ENCODE measurements at regions not wholly inside any gene's neighbourhood (a gene's known extent, or its start where the extent isn't known, plus 50 kb on each side); places are given as distances from the start of the nearest gene placed in this dataset.
"Not testable (repeated sequence)": the region's sequence is repeated elsewhere in the genome, so short reads cannot be mapped to it uniquely, and the experiment has no call there.

DNA sequence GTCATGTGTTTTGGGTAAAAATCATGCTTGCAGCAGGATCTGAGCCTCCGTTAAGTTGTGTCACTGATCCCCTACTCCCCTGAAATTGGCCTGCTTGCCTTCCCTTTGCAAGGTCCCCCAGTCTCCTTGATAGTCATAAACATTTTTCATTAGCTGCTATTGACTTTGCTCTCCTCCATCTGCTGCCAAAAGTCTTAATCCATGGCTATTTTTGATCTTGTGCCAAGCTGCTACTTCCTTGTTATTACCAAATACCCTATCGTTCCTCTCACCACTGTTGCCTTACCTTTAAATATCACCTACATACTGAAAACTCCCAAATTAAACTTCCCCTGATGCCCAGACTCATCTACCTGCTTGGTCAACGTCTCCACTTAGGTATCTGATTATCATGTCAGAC, 148.3 kb downstream of the PHLDA1 start:
- WGBS, 3 donors = 49 to 63% (median 55%) methylated on average over 3 of the region's 3 CpGs
- no peak overlapping the region for H3K27ac ChIP-seq (ENCODE audit: low read depth, low read length)

DNA sequence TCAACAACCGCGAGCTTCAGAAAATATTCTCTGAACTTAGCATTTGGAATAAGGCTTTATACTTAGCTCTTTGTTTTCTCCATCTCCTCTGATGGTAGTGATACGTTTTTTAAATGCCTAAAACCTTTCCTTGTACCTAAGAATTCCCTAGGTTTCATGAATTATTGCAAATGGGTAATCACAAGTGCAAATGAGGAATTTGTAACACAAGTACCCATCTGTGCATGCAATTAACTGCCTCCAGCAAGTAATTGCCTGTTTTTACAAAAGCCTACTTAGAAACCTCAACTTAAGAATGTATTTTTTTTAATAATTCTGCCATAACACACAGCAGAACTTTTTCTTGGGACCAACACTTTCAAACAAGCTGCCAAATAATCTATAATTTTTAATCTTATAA, 149.2 kb downstream of the PHLDA1 start:
- WGBS, 3 donors = 71 to 91% (median 74%) methylated on average over 3 of the region's 3 CpGs
- H3K27ac ChIP-seq (ENCODE audit: low read depth, low read length) = no peak overlapping the region

DNA sequence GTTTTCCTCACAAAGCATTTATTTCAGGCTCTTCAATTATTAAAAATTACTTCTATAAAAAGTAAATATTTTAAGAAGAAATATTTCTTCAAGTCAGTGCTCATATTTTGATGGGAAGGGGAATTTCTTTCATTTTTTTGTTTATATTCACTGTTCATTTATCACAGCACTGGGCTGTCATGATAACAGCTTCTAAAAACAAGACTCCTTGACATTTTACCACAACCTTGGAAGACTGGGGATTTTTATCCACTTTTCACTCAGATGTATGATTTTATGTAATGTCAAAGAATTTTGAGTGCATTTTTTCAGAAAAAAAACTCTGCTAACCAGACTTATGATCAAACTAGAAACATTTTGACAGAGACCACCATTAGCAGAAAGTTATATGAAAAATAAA, 149.7 kb downstream of the PHLDA1 start:
- no peak overlapping the region for H3K27ac ChIP-seq (ENCODE audit: low read depth, low read length)

DNA sequence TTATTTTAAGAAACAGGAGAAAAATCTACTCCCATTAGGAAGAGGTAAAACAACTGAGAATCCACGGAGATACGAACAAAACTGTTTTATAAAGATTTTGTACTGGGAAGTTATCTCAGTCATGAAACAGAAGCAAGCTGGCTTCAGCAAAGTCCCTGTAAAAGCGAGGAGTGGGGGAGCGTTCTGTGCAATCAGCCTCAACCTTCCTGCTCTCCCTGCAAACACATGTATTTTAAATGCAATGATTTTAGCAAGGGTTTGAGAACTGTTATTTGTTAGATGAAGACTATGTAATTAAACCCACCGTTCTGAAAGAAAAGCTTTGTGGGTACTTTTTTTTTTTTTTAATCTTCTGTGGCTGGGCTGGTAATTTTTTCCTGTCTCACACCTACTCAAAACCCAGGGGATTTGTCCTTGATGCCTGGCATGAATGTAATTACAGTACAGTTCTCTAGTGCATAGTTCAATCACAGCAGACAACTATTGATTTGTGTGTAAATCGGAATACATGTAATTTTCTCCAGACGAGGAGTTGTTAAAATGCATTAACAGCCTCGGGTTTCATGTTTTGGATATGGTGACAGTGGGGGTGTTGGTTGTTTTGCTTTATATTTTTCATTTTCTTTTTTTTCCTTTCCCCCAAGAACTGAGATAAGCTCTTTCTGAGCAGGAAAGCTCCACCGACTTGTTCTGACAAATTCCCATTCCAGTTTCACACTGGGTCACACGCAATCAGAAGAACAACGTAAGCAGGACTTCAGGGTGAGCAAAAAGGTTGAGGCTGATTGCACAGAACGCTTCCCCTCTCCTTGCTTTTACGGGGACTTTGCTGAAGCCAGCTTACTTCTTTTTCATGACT, 153.6 kb downstream of the PHLDA1 start:
- WGBS, 3 donors = 18 to 56% (median 50%) methylated on average over 13 of the region's 13 CpGs
- no peak overlapping the region for H3K27ac ChIP-seq (ENCODE audit: low read depth, low read length)

DNA sequence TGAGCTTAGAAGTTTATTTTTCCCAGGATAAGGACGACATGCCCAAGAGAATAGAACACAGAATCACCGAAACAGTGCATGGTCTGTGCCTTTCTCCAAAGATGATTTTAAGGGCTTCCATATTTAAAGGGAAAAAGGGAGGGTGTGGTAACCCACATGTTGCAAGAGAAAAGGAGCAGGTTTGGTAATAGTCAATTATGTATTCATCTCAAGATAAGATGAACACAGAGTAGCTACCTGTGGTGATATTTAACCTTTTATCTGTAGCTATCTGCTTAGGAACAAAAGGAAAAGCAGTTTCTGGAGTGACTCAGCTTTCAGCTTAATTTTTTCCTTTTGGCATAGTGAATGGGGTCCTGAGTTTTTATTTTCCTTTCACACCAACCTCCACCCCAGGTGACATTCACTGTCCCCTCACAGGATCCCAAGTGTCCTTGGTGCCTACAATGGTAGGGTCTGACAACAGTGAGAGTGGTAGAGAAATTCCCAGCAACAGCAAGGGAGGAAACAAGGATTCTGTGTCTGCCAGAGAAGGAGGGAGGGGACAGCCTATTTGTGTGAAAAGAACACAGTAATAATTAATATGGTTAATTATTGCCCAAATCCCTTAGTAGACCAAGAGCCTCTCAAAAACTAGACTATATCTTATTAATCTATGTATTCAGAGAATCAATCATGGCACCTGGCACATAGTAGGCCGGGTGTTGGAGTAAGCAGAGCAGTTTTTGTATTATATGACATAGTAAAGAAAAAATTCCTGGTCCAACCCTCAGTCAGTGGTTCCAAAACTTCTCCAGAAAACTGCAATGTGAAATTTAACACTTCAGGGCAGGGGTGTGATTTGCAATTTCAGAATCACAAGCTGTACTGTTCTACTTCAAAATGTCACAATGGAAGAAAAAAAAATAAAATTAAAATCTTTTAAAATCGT, 154.5 kb downstream of the PHLDA1 start:
- no peak overlapping the region for H3K27ac ChIP-seq (ENCODE audit: low read depth, low read length)
- 37 to 56% (median 55%) methylated on average over 4 of the region's 4 CpGs for WGBS, 3 donors

DNA sequence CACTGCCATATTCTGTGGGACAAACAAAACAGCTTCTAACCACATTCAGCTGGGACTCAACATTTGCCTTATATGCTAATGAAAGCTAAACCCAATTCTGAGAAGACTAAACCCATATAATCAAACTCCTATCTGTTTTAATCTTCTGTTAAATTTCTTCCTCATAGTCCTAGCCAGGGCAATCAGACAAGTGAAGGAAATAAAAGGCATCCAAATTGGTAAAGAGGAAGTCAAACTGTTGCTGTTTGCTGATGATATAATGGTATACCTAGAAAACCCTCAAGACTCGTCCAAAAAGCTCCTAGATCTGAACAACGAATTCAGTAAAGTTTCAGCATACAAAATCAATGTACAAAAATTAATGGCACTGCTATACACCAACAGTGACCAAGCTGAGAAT, 157.1 kb downstream of the PHLDA1 start:
- 56 to 87% (median 72%) methylated on average over 2 of the region's 2 CpGs for WGBS, 3 donors
- no peak overlapping the region for H3K27ac ChIP-seq (ENCODE audit: low read depth, low read length)

DNA sequence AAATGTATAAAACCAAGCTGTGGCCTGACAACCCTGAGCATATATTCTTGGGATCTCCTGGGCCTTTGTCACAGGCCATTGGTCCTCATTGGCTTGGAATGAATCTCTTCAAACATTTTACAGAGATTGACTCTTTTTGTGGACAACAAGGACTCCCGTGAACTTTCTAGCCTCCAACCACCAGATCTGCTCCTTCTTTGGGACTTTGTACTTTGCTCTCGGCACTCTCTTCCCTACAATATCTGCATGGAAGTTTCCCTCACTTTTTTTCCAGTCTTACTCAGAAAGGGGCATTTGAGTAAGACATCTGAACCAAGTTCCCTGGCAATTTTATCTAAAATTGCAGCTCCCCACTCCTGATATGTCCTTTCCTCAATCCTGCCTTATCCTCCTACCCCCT, 158.8 kb downstream of the PHLDA1 start:
- no peak overlapping the region for H3K27ac ChIP-seq (ENCODE audit: low read depth, low read length)
- 63 to 94% (median 93%) methylated on average over 2 of the region's 2 CpGs for WGBS, 3 donors

DNA sequence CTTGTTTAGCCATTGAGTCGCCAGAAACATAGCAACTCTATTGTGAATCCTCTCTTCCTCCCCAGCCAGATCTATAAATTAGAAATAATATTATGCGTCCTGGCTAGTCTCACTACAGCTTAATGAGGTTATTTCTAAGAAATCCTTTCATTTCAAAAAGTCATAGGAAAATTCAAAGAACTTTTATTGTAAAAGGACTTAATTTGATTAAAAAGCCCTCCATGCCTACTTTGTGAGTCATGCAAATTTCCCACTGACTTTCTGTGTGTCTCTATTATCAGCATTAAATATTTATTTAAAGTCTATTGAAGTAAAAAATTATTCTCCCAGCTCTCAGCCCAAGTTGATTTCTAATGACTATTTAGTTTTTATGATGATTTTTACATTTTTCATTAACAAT, 160.7 kb downstream of the PHLDA1 start:
- no peak overlapping the region for H3K27ac ChIP-seq (ENCODE audit: low read depth, low read length)
- 83 to 89% (median 88%) methylated on average over 2 of the region's 2 CpGs for WGBS, 3 donors

DNA sequence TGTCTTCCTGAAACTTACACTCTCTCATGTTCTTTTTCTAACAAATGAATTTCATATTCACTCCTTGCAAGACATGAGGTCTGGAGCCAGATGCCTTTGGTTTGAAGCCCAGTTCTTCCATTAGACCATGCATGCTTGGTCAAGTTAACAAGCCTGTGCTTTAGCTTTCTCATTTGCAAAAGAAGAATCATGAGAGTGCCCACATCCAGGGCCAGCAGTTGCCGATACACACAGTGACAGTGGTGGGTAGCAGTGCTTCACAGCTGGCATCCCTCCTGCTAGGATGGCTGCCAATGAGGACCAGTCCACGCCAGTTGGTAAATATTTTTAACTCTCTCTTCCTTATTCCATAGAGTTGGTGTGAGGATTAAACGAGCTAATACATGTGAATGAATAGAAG, 163.1 kb downstream of the PHLDA1 start:
- WGBS, 3 donors = 41 to 90% (median 76%) methylated on average over 3 of the region's 3 CpGs
- no peak overlapping the region for H3K27ac ChIP-seq (ENCODE audit: low read depth, low read length)

DNA sequence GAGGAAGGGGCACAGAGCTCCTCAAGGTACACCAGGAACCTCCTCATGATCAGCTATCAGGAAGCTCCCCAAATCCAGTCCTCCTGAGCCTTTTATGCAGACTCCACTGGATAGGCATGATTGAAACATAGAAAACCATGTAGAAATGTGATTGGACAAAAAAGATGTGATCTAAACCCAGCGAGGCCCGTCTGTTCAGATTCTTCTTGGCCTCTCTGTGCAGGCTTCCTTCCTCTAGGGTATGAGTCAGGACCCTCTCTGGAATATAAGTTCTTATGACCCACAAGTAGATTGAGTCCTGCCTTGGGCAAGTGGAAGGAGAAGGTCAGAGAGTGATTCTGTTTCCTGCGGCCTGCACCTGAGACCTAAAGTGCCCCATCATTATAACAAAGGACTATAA, 166.3 kb downstream of the PHLDA1 start:
- 86 to 97% (median 87%) methylated on average over 3 of the region's 3 CpGs for WGBS, 3 donors

DNA sequence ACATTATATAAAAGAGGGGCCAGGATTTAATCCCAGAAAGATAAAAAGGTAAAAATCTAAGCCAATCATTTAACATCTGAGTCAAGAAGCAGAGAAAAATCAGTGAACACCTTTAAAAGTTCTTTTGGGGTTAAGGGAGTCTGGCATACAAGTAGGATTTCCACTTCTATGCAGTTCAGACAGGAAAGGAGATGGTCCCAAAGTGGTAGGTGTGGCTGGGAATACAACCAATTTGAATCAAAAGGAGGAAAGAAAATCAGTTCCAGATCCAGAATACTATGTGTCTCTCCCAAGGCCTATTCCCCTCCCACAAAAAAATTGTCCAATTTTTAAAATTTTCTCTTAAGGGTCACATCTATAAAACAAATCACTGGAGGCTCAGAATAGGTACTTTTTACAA, 167.4 kb downstream of the PHLDA1 start:
- H3K27ac ChIP-seq (ENCODE audit: low read depth, low read length) = no peak overlapping the region

More for the DNA sequence above, 166.3 kb downstream of the PHLDA1 start:
- H3K27ac ChIP-seq (ENCODE audit: low read depth, low read length) = no peak overlapping the region

DNA sequence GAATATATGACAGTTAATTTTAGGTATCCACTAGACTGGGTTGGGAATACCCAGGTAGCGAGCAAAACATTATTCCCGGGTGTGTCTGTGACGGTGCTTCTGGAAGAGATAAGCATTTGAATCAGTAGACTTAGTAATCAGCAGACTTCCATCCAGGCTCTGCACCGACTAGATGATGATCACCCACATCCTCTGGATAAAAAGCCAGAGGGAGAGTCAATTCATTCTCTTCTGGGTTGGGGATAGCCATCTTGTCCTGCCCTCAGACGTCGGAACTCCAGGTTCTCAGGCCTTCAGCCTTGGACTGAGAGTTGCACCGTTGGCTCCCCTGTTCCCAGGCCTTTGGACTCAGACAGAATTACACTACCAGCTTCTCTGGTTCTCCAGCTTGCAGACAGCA, 168.0 kb downstream of the PHLDA1 start:
- H3K27ac ChIP-seq (ENCODE audit: low read depth, low read length) = no peak overlapping the region
- WGBS, 3 donors = 83 to 88% (median 87%) methylated on average over 7 of the region's 7 CpGs

DNA sequence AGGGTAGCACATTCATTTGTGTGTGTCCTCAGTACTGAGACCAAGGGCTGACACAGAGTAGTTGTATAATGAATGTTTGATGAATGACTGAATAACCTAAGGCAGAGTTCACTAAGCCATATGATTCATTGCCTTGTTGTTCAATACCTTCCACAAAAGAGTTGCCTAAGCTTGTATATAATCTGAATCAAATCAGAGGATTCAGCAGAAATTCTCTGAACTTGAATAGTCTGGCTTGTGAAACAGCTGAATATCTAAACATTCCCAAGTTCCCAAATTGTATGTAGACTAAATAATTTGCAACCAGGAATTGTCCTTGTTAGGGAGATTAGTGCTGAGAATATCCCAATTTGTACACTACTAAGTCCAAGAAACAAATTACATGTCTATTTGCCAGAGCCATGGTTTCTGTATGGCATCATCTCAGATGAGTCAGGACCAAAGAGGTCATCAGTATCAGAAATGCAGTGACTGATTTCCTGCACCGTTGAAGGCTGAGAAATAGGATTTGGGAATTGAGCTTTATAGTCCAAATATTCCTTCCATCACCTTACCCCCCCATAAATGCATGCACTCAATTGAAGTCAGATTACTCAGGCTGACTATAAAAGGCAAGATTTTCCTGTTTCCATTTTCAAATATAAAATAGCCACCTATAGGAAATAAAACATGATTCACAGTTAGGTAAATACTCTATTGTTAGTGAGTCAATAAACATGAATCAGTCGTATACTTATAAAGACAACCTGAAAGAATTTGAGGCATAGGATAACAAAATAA, 168.7 kb downstream of the PHLDA1 start:
- H3K27ac ChIP-seq (ENCODE audit: low read depth, low read length) = no peak overlapping the region
- WGBS, 3 donors = 62 to 81% (median 70%) methylated on average over 2 of the region's 2 CpGs

DNA sequence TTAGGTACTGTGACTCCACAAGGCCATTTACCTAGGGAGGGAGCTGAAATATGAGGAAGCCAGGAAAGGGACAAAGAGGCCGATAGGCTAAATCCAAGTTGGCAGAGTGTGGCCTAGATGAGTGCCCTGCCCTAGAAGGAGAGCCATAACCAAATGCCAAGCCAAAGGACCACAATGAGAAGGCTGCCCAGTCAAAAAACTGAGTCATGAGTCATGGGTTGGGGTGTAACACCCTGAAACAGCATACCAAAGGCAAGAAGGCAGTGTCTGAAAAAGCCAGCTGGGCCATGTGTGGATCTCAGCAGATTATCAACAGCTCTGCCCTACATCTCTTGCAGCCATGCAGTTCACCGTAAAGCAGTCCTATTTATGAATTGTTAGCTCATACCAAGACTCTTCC, 171.7 kb downstream of the PHLDA1 start:
- 47 to 50% (median 48%) methylated on average over 2 of the region's 2 CpGs for WGBS, 3 donors

DNA sequence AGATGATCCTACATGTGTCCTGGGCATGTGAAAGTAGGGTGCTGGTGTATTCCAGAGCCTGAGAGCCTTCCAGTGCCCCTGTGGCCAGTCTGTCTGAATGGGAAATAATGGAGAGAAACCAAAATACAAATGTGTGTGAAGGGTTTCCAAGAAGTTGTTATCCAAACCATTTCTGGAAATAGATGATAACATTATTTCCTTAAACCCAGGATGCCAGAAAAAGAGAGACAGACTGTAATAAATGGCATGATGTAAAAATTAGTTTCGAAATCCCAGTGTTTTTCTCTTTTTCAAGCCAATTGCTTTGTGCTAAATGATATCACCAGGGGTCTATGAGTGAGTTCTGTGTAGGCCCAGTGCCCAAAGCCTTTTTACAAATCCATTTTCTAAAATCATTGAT, 175.3 kb downstream of the PHLDA1 start:
- WGBS, 3 donors = 60 to 93% (median 62%) methylated on average over 1 of the region's 1 CpG
- no peak overlapping the region for H3K27ac ChIP-seq (ENCODE audit: low read depth, low read length)

More for the DNA sequence above, 171.7 kb downstream of the PHLDA1 start:
- no peak overlapping the region for H3K27ac ChIP-seq (ENCODE audit: low read depth, low read length)

DNA sequence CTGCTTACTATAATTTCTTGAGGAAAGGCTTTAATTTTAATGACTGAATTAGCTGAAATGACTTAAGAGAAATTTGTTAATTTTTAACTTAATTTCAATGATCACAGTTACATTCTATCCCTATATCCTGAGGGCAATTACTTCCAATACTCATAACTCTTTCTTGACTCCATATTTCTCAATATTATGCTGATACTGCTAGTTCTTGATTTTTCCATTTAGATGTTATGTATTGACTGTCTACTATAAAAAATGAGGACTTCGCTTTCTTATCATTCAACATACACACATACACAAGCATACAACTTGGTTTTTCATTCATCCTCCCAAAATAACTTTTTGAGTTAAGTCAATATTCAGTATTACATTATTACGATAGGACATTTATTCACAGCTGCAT, 176.2 kb downstream of the PHLDA1 start:
- H3K27ac ChIP-seq (ENCODE audit: low read depth, low read length) = no peak overlapping the region
- 94 to 98% (median 95%) methylated on average over 2 of the region's 2 CpGs for WGBS, 3 donors

DNA sequence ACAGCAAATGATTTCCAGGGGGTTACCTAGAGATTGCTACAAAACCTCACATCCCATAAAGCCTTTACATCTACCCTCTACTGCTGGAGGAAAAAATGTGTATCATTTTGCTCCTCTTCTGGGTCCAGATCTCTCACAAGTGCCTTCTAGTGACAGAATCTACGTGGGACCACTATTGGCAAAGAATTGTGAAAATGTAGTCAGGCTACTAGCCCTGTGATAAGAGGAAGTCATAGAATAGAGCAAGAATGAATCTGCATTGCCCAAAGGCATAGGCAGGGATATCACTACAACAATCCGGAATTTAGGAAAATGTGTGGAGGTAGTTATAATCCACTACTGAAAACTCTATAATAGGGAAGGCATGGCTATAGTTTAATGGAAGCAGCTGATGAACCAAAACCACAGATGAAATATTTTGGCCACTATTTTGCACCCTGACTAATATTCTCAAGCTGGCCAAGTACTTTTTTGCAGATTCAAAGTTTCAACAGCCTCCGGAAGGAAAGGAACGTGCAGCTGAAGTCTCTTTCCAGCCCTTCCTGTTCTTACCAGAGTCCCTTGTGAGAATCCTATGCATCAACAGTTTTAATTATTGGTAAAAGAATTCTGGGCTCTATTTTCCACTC, 176.8 kb downstream of the PHLDA1 start:
- 46 to 92% (median 59%) methylated on average over 4 of the region's 4 CpGs for WGBS, 3 donors
- no peak overlapping the region for H3K27ac ChIP-seq (ENCODE audit: low read depth, low read length)

DNA sequence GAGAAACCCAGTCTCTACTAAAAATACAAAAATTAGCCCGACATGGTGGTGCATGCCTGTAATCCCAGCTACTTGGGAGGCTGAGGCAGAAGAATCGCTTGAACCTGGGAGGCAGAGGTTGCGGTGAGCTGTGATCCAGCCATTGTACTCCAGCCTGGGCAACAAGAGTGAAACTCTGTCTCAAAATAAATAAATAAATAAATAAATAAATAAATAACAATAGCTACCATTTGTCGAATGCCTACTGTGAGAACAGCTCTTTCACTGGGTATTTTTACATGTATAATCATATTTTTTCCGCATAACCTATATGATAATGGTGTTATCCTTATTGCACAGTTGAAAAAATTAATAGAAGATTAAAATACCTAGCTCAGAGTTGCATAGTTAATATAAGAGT, 177.4 kb downstream of the PHLDA1 start:
- WGBS, 3 donors = 97 to 99% (median 97%) methylated on average over 5 of the region's 5 CpGs
- not testable (repeated sequence) for H3K27ac ChIP-seq (ENCODE audit: low read depth, low read length)

Measured in adipose tissue (tissue), 3 donors.